ENCODE measurements at regions not wholly inside any gene's neighbourhood (a gene's known extent, or its start where the extent isn't known, plus 50 kb on each side); places are given as distances from the start of the nearest gene placed in this dataset.
A peak's percentile ranks its signal among the peaks of the same experiment; 100 is the strongest.

- Histone ChIP-seq H3K27ac (ENCODE audit: low read depth, low read length) (no peak overlapping the region), H3K4me3 (ENCODE audit: insufficient read depth, low read length) (no peak overlapping the region), H4K20me1 (ENCODE audit: insufficient read depth, low read length) (no peaks in the 10 kb centered on the region), H3K9me3 (ENCODE audit: low read depth, low read length) (no peaks in the 10 kb centered on the region), H2AFZ (ENCODE audit: low read length) (no peak overlapping the region), H3K27me3 (ENCODE audit: insufficient read depth, low read length) (no peaks in the 10 kb centered on the region), H3K36me3 (ENCODE audit: insufficient read depth, low read length) (no peaks in the 10 kb centered on the region), H3K79me2 (ENCODE audit: insufficient read depth, low read length) (no peaks in the 10 kb centered on the region), H3K4me1 (ENCODE audit: insufficient read depth, low read length) (no peaks in the 10 kb centered on the region), H3K4me2 (ENCODE audit: insufficient read depth, low read length) (no peak overlapping the region)
- peak; percentile 32 for DNase-seq (ENCODE audit: insufficient read length, low spot score, missing footprints)
- no peak for TF ChIP-seq CTCF (IDR thresholded peaks at IDR 0.05; ENCODE audit: extremely low read depth, low read depth, low read length)
Observed at GRCh38 chr9:16258191-16258590, 612.3 kb downstream of the BNC2 start.

GRCh38 chr9:16258708-16259107 is 611.8 kb downstream of the BNC2 start:
- H3K4me2 ChIP-seq (ENCODE audit: insufficient read depth, low read length), result no peak overlapping the region
- H3K4me1 ChIP-seq (ENCODE audit: insufficient read depth, low read length), result no peaks in the 10 kb centered on the region
- TF ChIP-seq CTCF (IDR thresholded peaks at IDR 0.05; ENCODE audit: extremely low read depth, low read depth, low read length), result no peak

DNA sequence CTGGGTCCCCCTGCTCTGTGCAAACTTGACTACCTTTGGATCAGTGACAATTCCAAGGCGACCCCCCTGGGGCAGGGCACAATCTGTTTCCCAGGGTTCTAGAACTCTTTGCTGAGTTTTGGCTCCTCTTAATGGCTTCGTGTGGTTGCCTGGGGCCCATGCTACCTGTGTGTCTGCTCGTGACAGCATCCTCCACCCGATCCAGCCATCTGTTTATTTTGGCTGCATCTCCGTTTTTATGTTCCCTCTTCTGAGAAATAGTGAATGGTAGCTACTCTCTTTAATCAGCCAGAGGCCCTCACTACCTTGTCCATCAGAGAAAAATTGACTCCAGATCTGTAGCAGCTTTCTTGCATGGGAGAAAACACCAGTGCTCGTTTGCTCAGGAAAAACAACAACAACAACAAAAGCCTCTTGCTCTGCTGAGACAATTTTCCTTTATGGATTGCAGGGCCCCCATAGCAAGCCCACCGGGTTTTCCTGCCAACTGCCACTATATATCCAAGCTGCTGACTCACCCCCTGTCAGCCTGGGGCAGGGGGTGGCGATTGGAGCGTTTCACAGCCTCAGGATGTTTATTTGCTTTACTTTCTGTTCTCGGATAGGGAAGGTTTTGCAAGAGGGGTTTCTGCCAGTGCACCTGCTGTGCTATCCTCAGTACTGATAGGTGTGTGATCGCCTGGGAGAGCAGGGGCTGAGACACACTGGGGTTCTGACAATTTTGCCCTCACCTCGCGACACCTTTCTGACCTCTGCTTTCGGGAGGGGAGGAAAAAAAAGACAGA is 607.8 kb downstream of the BNC2 start:
- Histone ChIP-seq H3K9me3 (ENCODE audit: low read depth, low read length) (no peaks in the 10 kb centered on the region), H2AFZ (ENCODE audit: low read length) (no peak overlapping the region), H3K36me3 (ENCODE audit: insufficient read depth, low read length) (no peaks in the 10 kb centered on the region), H3K79me2 (ENCODE audit: insufficient read depth, low read length) (no peaks in the 10 kb centered on the region), H3K4me3 (ENCODE audit: insufficient read depth, low read length) (no peak overlapping the region), H4K20me1 (ENCODE audit: insufficient read depth, low read length) (no peaks in the 10 kb centered on the region), H3K27ac (ENCODE audit: low read depth, low read length) (no peak overlapping the region), H3K4me1 (ENCODE audit: insufficient read depth, low read length) (peaks cover 5% of the 10 kb centered on the region), H3K4me2 (ENCODE audit: insufficient read depth, low read length) (no peak overlapping the region), H3K27me3 (ENCODE audit: insufficient read depth, low read length) (peaks cover 5% of the 10 kb centered on the region)
- DNase-seq (ENCODE audit: insufficient read length, low spot score, missing footprints), result peak; percentile 31
- TF ChIP-seq CTCF (IDR thresholded peaks at IDR 0.05; ENCODE audit: extremely low read depth, low read depth, low read length), result no peak

More at GRCh38 chr9:16258708-16259107, 611.8 kb downstream of the BNC2 start:
- no peaks in the 10 kb centered on the region for H3K79me2 ChIP-seq (ENCODE audit: insufficient read depth, low read length)
- DNase-seq (ENCODE audit: insufficient read length, low spot score, missing footprints), result no peak
- H3K9me3 ChIP-seq (ENCODE audit: low read depth, low read length), result no peaks in the 10 kb centered on the region
- H4K20me1 ChIP-seq (ENCODE audit: insufficient read depth, low read length), result no peaks in the 10 kb centered on the region
- no peaks in the 10 kb centered on the region for H3K36me3 ChIP-seq (ENCODE audit: insufficient read depth, low read length)
- no peak overlapping the region for H3K4me3 ChIP-seq (ENCODE audit: insufficient read depth, low read length)
- H3K27ac ChIP-seq (ENCODE audit: low read depth, low read length), result no peak overlapping the region
- no peaks in the 10 kb centered on the region for H3K27me3 ChIP-seq (ENCODE audit: insufficient read depth, low read length)
- no peak overlapping the region for H2AFZ ChIP-seq (ENCODE audit: low read length)

DNA sequence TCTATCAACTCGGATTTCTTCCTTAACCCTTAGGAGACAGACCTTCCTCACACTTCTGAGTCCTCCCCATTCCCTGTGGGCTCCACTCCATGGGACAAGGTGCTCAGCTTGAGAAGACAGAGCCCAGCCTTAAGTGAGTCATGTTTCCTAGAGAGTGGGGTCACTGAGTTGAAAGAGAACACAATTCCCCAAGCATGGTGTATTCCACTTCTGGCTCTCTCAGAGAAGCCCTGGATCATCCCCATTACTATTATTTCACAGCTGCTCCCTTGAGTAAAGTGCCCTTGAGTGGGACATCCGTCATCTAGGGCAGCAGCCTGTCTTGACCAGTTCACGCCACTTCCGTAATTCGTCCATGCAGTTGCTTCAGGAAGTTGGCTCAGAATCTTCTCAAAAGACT is 604.8 kb downstream of the BNC2 start:
- no peak for TF ChIP-seq CTCF (IDR thresholded peaks at IDR 0.05; ENCODE audit: extremely low read depth, low read depth, low read length)
- H2AFZ ChIP-seq (ENCODE audit: low read length), result no peak overlapping the region
- no peaks in the 10 kb centered on the region for H3K9me3 ChIP-seq (ENCODE audit: low read depth, low read length)
- H3K36me3 ChIP-seq (ENCODE audit: insufficient read depth, low read length), result no peaks in the 10 kb centered on the region
- peaks cover 12% of the 10 kb centered on the region for H3K4me1 ChIP-seq (ENCODE audit: insufficient read depth, low read length)
- H3K79me2 ChIP-seq (ENCODE audit: insufficient read depth, low read length), result no peaks in the 10 kb centered on the region
- DNase-seq (ENCODE audit: insufficient read length, low spot score, missing footprints), result peak; percentile 15
- no peak overlapping the region for H3K27ac ChIP-seq (ENCODE audit: low read depth, low read length)
- no peak overlapping the region for H3K4me3 ChIP-seq (ENCODE audit: insufficient read depth, low read length)
- no peak overlapping the region for H3K4me2 ChIP-seq (ENCODE audit: insufficient read depth, low read length)
- no peaks in the 10 kb centered on the region for H4K20me1 ChIP-seq (ENCODE audit: insufficient read depth, low read length)
- peaks cover 5% of the 10 kb centered on the region for H3K27me3 ChIP-seq (ENCODE audit: insufficient read depth, low read length)

Data from osteoblast (primary cell).